ENCODE measurements at regions not wholly inside any gene's neighbourhood (a gene's known extent, or its start where the extent isn't known, plus 50 kb on each side); places are given as distances from the start of the nearest gene placed in this dataset.

GRCh38 chrX:94560930-94561329, 886.9 kb downstream of the FAM133A start:
- no peak for TF ChIP-seq POLR2AphosphoS5 (IDR thresholded peaks at IDR 0.05; ENCODE audit: low read depth, low read length)
- TF ChIP-seq TAF1 (IDR thresholded peaks at IDR 0.05; ENCODE audit: borderline replicate concordance, insufficient read depth, low read length): no peak
- TF ChIP-seq, protein P1, sequence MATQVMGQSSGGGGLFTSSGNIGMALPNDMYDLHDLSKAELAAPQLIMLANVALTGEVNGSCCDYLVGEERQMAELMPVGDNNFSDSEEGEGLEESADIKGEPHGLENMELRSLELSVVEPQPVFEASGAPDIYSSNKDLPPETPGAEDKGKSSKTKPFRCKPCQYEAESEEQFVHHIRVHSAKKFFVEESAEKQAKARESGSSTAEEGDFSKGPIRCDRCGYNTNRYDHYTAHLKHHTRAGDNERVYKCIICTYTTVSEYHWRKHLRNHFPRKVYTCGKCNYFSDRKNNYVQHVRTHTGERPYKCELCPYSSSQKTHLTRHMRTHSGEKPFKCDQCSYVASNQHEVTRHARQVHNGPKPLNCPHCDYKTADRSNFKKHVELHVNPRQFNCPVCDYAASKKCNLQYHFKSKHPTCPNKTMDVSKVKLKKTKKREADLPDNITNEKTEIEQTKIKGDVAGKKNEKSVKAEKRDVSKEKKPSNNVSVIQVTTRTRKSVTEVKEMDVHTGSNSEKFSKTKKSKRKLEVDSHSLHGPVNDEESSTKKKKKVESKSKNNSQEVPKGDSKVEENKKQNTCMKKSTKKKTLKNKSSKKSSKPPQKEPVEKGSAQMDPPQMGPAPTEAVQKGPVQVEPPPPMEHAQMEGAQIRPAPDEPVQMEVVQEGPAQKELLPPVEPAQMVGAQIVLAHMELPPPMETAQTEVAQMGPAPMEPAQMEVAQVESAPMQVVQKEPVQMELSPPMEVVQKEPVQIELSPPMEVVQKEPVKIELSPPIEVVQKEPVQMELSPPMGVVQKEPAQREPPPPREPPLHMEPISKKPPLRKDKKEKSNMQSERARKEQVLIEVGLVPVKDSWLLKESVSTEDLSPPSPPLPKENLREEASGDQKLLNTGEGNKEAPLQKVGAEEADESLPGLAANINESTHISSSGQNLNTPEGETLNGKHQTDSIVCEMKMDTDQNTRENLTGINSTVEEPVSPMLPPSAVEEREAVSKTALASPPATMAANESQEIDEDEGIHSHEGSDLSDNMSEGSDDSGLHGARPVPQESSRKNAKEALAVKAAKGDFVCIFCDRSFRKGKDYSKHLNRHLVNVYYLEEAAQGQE (IDR thresholded peaks at IDR 0.05; ENCODE audit: insufficient read depth in 1 of 2, low read depth in 2 of 2, low read length in 2 of 2): no peak
